Transverse colon (tissue), 4 donors: ENCODE measurements at regions not wholly inside any gene's neighbourhood (a gene's known extent, or its start where the extent isn't known, plus 50 kb on each side); places are given as distances from the start of the nearest gene placed in this dataset.

ENCODE experiments used
- DNase-seq: peaks from one replicate; pipeline ENCODE4 v3.0.0-alpha.2; 2019
- H3K27ac ChIP-seq, 4 donors: fragments of 200-600 bp; sonication (generic); 2 replicates each; pipeline ENCODE4 v1.5.1; 2016 to 2018; ENCODE audit warnings: inconsistent platforms in 4 of 4
- H3K27me3 ChIP-seq: fragments of 200-600 bp; sonication (generic); 2 replicates; pipeline ENCODE4 v1.5.1; 2017; ENCODE audit warnings: inconsistent platforms
- H3K36me3 ChIP-seq, 4 donors: fragments of 200-600 bp; sonication (generic); 2 replicates each; pipeline ENCODE4 v1.5.1; 2017 to 2019; ENCODE audit warnings: inconsistent platforms in 4 of 4
- H3K4me1 ChIP-seq, 4 donors: fragments of 200-600 bp; sonication (generic); 2 replicates each; pipeline ENCODE4 v1.5.1; 2017 to 2020; ENCODE audit warnings: inconsistent platforms in 4 of 4
- H3K4me3 ChIP-seq, 4 donors: fragments of 200-600 bp; sonication (generic); 1 replicate in 1 of 4; 2 replicates in 3 of 4; pipeline versions ENCODE4 v1.5.1 to v1.6.1; 2017 to 2019; ENCODE audit warnings: inconsistent platforms in 4 of 4
- H3K9me3 ChIP-seq, 2 donors: fragments of 200-600 bp; sonication (generic); 2 replicates each; pipeline ENCODE4 v1.5.1; 2017 to 2019; ENCODE audit warnings: inconsistent platforms in 2 of 2
- CTCF ChIP-seq, 5 experiments: fragments of 200-600 bp in 3 of 5; fragments of 450-650 bp in 2 of 5; sonication (generic) in 3 of 5; IDR thresholded peaks; 1 replicate in 2 of 5; 2 replicates in 3 of 5; pipeline ENCODE4 v1.5.1; 2016 to 2017; ENCODE audit warnings: antibody characterized with exemption in 5 of 5, inconsistent platforms in 3 of 5, mild to moderate bottlenecking in 2 of 5, moderate library complexity in 1 of 5
- EP300 ChIP-seq: sonication (generic); formaldehyde crosslinking; IDR thresholded peaks from one replicate; pipeline ENCODE4 v1.6.1; 2017; ENCODE audit warnings: antibody characterized with exemption, low read depth
- POLR2A ChIP-seq: fragments of 450-650 bp; IDR thresholded peaks from one replicate; pipeline ENCODE4 v1.6.1; 2016; ENCODE audit warnings: antibody characterized with exemption, mild to moderate bottlenecking, moderate library complexity
- POLR2AphosphoS5 ChIP-seq, 3 donors: sonication (generic); formaldehyde crosslinking; IDR thresholded peaks; one replicate each; pipeline ENCODE4 v1.6.1; 2016; ENCODE audit warnings: antibody characterized with exemption in 3 of 3
- WGBS, 2 donors: methylation state at CpG; one replicate each; pipeline ENCODE4 v1.1.5; 2018; ENCODE audit warnings: low coverage in 1 of 2; 5-methylcytosine and 5-hydroxymethylcytosine counted together
- in situ Hi-C, 4 donors: fragments of 200-750 bp; cut with MboI; loops; one replicate each; pipeline versions ENCODE4 v1.15.0 to v1.15.1; 2017; ENCODE audit warnings: low sequenced_read_pairs in 3 of 4, low pct_ligation_motif_present in 1 of 4, low pct_unique_long_range_greater_than_20kb in 1 of 4
- intact Hi-C: fragments of 100-400 bp; cut with DNase I; formaldehyde crosslinking; loops from one replicate; pipeline ENCODE4 v1.15.1; 2023; ENCODE audit warnings: low total_unique reads

DNA sequence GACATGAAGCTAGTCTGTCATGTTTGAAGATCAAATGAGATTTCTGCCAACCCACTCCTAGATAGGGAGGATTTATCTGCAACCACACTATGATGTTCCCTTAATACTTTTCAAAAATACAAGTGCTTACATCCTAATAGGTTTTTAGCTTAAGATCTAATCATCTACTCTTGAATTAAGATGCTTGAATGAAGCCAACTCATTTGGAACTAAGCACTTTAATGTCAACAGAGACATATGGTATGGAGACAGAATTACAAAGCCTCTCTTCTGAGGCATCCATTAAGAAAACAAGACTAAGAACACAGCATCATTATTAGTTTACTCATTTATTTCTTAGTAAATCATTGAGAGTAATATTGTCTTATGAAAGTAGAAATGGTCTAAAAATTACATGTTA is 139.3 kb upstream of the NFIB start:
- no peaks in the 10 kb centered on the region for H3K27me3 ChIP-seq
- intact Hi-C loops (no loop called here), in situ Hi-C loops (no loop called here)
- DNase-seq, result no peak
- TF ChIP-seq POLR2AphosphoS5 (IDR thresholded peaks at IDR 0.05) (no peak), CTCF (IDR thresholded peaks at IDR 0.05) (no peak), EP300 (no peak), POLR2A (no peak)
- H3K4me3 ChIP-seq, result no peak overlapping the region
- H3K4me1 ChIP-seq, result no peaks in the 10 kb centered on the region
- no peaks in the 10 kb centered on the region for H3K9me3 ChIP-seq
- no peak overlapping the region for H3K27ac ChIP-seq
- no peaks in the 10 kb centered on the region for H3K36me3 ChIP-seq

DNA sequence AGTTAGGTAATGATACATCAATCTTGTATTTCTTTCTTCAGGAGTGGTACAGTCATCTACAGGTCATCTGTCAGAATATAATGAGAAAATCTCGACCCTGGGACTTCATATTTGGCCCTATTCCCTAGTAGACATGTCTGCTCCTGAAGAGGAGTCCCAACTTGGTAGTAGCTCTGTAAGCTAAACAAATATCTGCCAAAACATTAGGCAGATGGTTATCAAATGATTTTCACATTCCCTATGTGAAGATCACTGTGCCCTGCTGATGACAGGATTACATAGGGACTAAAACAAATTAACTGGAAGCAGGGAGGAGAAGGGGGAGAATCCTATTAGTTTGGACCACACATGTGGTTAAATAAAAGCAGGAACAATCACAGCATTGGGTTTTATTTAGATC is 138.6 kb upstream of the NFIB start:
- TF ChIP-seq EP300 (no peak), POLR2A (no peak), CTCF (IDR thresholded peaks at IDR 0.05) (no peak), POLR2AphosphoS5 (IDR thresholded peaks at IDR 0.05) (no peak)
- DNase-seq, result no peak
- intact Hi-C loops, result no loop called here
- H3K9me3 ChIP-seq, result peaks cover 0 to 1% of the 10 kb centered on the region in 2 donors
- H3K27me3 ChIP-seq, result no peaks in the 10 kb centered on the region
- in situ Hi-C loops, result no loop called here
- no peaks in the 10 kb centered on the region for H3K4me1 ChIP-seq
- H3K4me3 ChIP-seq, result no peak overlapping the region
- no peak overlapping the region for H3K27ac ChIP-seq
- 23 to 29% methylated on average over 1 of the region's 1 CpG for WGBS, 2 donors
- H3K36me3 ChIP-seq, result no peaks in the 10 kb centered on the region

- H3K36me3 ChIP-seq, result no peaks in the 10 kb centered on the region
- no peak overlapping the region for H3K27ac ChIP-seq
- no peak overlapping the region for H3K4me3 ChIP-seq
- no peak for TF ChIP-seq CTCF (IDR thresholded peaks at IDR 0.05)
- no peak for TF ChIP-seq POLR2A
- TF ChIP-seq POLR2AphosphoS5 (IDR thresholded peaks at IDR 0.05), result no peak
- TF ChIP-seq EP300, result no peak
- 52 to 56% methylated on average over 4 of the region's 4 CpGs for WGBS, 2 donors
- intact Hi-C loops (no loop called here), in situ Hi-C loops (no loop called here)
- no peak for DNase-seq
- H3K4me1 ChIP-seq, result no peaks in the 10 kb centered on the region
- H3K27me3 ChIP-seq, result no peaks in the 10 kb centered on the region
- peaks cover 0 to 7% of the 10 kb centered on the region in 2 donors for H3K9me3 ChIP-seq
Measured at GRCh38 chr9:14451949-14452348, 138.0 kb upstream of the NFIB start.

- no peak overlapping the region for H3K4me3 ChIP-seq
Measured at GRCh38 chr9:14447103-14447502, 133.2 kb upstream of the NFIB start.

More at GRCh38 chr9:14447103-14447502, 133.2 kb upstream of the NFIB start:
- Histone ChIP-seq H3K36me3 (no peaks in the 10 kb centered on the region), H3K27ac (no peak overlapping the region), H3K9me3 (peaks cover 0 to 7% of the 10 kb centered on the region in 2 donors), H3K27me3 (no peaks in the 10 kb centered on the region), H3K4me1 (no peaks in the 10 kb centered on the region)
- DNase-seq, result no peak
- intact Hi-C loops, result no loop called here
- in situ Hi-C loops, result no loop called here
- 57 to 66% methylated on average over 3 of the region's 3 CpGs for WGBS, 2 donors
- TF ChIP-seq EP300 (no peak), CTCF (IDR thresholded peaks at IDR 0.05) (no peak), POLR2A (no peak), POLR2AphosphoS5 (IDR thresholded peaks at IDR 0.05) (no peak)
